GM19238 (cell line): ENCODE measurements at regions not wholly inside any gene's neighbourhood (a gene's known extent, or its start where the extent isn't known, plus 50 kb on each side); places are given as distances from the start of the nearest gene placed in this dataset.

ENCODE experiments used
- DNase-seq: peaks from one replicate; pipeline ENCODE4 v3.0.0; 2011; ENCODE audit warnings: low spot score; ENCODE audit not compliant: insufficient read length

DNA sequence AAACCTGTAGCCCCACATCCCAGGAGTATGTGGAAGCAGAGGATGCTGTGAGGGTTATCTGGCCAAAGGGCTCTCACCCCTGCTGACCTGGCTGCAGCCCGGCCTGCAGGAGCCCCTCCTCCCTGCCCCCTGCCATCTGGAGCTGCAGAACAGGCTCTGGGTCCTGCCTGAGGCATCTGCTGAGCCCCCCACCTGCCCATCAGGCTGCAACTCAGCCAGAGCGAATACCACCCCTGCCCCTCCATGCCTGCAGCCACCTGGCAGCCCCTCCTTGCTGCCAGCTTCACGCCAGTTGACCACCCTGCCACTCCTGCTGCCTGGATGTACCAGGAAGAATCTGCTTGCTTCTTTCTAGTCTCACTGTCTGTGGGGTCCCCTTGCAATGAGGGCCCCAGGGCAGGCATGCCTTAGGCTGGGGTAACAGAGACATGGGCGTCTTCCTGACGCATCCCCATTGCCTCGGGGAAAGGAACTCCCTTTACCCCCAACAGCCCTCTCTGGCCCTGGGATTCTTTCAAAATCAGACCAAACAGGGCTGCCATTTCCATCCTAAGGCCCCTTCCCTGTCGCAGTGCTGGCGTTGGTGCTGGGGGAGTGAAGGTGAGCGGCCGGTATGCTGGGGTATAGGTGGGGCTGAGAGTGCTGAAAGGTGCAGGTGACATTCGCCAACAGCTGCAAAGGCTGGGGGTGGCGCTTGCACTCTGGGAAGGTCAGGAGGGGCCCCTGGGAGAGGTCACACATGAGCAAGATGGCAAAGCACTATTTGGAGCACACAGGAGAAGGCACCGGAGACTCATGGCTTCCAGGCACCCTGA lies 1334.6 kb downstream of the TBC1D22A start:
- DNase-seq = no peak

DNA sequence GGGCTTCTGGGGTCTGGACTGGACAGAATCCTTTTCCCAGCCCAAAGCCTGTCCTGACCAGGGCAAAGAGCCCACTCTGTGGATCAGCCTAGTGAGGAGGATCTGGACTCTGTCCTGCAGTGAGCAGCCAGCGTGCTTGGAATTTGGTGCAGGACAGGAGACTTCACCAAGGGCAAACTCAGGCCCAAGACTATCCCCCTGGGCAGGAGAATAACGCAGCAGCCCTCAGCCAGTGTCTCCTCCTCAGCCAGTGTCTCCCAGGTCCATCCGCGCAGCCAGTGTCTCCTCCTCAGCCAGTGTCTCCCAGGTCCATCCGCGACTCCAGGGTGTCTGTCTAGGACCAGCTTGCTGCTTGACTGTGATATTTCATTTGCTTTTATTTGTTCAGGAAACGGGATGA lies 1334.0 kb downstream of the TBC1D22A start:
- DNase-seq = no peak

DNA sequence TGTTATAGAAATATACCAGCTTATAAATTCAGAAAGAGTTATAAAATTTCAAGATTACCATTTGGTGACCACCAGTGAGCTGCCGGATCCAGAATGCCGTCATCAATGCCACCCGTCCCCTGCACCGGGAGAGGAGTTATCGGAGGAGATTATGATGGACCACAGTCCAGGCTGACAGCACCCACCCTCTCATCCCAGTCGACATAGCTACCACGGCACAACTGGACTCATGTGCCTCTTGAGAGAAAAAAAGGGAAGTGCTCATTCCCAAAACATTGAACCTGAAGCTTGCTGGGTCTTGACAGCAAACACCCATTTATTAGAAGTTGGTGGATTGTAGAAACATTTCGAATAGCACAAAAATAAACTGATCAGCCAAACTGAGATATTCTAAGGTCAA lies 1331.5 kb downstream of the TBC1D22A start:
- DNase-seq = no peak

DNA sequence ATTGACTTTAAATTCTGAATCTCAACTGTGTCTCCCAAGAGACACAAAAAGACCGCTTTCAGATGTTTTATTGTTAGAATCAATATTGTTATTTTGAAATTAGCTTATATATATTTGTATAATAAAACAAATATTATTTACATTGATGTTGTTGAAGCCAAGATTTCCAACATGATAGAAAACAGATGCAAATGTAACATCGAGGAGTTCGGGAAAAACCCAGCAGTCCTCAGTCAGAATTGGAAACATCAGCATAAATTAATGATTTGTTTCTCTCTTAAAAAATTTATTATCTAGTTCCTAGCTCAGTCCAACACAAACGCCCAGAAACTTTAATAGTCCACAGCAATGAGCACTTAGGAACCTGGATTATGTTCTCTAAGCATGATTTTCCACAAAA lies 1330.4 kb downstream of the TBC1D22A start:
- DNase-seq = no peak

DNA sequence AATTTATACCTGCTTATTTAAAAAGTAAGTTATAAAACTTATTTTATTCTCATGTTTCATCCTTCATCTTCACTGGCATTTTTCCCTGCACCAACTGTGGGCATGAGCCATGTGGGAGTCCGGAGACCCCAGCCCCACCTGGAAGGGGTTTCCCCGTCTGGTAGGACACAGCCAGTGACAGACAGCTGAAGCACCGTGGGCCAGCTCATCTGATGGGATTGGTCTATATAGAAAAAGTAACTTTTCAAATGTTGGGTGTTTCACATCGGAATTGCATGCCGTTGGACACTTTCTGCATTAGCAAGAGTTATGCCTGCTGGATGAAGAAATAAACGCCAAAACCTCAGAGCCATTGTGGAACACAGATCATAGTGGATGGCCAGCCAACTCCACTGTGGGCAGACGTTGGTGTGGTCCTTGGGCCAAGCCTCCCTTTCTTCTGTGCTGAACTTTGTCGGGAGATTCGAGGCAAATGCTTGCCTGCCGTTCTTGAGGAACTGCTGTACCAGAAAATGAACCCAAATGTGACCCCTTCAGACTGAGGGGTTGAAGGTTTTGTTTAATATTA lies 1329.3 kb downstream of the TBC1D22A start:
- DNase-seq = no peak

DNA sequence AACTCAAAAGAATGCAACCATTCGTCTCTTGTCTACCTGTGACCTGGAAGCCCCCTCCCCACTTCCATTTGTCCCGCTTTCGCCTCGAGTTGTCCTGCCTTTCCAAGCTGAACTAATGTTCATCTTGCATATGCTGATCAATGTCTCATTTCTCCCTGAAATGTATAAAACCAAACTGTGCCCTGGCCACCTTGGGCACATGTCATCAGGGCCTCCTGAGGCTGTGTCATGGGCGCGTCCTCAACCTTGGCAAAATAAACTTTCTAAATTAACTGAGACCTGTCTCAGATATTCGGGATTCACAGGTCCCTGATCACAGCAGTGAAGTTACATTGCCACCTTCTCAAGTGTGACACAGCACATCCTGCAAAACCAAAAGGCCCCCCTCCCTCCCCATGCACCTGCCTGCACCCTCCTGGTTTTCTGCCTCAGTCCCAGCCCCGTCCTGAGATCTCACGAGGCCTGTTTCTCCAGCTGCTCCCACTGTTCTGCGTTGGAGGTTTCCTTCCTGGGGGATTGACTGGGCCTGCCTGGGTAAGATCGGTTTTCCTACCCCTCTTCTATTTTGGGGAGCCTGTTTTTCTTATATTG lies 1328.7 kb downstream of the TBC1D22A start:
- no peak for DNase-seq

DNA sequence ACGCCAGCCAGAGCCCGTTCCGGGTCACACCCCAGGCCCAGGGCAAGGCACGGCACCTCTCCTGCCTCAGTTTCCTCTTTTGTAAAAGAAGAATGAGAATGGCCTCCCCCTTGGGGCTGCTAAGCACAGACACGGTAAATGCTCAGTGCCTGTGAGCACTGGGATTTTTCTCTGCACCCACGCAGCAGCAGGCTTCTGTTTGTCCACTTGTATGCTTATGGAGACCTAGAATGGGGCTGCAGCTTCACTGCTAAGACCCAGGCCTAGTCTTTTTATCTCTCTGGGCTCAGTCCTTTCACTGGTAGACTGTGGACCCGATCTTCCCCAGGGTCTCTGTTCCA lies 1327.9 kb downstream of the TBC1D22A start:
- no peak for DNase-seq

DNA sequence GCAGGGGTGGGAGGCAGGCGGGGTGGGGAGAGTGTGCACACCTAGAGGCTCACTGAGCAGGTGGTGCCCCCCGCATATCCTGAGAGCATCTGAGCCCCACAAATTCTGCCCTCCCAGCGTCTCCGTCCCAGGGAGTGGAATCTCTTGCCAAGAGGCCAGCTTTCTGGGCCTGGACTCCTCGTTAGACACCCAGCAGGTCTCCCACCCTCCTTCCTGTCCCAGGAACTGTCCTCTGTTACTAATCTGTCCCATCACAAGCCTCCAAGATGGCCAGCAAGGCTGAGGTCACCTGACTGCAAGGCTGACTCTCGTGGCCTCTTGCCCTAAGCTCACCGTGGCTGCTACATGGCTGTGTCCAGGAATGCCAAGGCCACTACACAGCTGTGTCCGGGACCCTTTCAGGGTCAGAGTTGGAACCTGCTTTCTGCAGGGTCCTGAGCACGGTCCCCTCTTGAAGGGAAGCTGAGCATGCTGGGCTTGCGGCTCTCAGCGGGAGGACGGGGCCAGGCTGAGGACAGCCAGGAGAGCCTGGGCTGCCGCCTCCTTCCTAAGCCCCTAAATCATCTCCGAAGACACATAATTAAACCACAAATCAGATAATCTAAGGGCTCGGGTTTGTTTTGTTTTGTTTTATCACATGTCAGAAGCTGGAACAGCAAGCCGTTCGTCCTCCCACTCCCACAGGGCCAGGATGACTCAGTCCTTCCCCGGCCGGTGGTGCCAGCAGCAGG lies 1327.3 kb downstream of the TBC1D22A start:
- no peak for DNase-seq

DNA sequence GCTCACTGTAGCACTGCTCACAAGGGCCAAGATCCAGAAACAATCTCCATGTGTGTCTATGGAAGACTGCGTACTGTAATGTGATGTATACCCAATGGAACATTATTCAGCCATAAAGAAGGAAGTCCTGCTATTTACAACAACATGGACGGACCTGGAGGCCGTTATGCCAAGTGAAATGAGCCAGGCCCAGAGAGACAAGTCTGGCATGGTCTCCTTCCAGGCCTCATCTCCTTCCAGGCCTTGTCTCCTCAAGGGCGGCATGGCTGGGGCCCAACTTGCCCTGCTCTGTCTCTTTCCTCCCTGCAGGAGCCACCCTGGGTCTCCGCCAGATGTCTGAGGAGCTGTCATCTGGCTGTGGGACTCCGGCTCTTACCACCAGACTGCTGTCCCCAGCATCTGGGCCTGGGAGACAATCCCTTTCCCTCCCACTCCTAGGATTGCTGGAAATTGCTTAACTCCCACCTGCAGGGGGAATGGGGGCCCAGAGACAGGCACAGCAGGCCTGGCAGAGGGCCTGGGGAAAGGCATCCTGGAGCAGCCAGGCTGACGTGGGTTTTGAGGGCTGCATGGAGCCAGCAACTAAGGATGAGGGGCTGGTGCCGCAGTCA lies 1326.6 kb downstream of the TBC1D22A start:
- no peak for DNase-seq

DNA sequence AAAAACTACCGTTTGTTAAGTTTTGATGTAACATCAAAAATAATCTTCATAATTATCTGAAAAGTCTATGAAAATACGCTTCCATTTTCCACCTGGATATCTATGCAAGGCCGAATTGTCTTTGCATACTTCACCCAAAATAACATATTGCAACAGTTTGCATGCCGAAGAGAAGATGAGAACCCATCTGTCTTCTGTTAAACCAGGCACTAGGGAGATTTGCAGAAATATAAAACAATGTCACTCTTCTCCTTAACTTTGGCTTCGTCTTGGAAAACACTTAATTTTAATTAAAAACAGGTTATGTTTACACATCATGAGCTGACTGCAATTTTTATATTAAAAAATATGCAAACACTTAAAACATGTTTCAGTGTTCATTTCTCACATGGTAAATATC lies 1325.8 kb downstream of the TBC1D22A start:
- DNase-seq = no peak

DNA sequence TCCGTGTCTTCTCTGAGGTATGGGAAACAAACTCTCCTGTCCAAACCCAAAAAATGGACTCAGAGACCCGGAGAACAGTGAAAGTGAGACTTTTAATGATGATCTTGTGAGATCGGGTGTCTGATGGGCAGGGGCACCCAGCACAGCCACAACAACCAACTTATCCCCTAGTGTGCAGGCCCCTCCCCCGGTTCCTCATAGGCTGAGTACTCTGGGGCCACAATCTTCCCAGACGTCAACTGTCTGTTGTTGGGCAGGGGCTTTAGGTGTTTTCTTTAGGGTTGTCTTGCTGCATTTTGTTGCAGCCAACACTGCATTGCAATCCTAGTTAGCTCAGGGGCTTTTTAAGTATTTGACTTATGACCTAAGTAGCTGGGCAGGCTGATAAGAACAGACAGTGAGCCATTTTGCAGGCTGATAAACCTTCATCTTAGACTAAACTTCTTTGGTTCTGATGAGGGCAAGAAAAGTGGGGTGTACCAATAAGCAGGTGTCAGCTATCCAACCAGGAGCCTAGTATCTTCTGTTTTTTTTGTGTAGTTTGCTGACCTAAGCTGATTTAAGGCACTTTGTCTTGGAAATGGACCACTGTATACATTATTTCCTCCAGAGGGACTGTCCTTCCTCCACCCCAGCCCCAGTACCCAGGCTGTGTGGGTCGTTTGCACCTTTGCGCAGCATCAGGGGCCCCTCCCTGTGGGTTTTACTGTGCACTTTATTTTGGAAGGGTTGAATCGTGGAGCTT lies 1323.6 kb downstream of the TBC1D22A start:
- no peak for DNase-seq

DNA sequence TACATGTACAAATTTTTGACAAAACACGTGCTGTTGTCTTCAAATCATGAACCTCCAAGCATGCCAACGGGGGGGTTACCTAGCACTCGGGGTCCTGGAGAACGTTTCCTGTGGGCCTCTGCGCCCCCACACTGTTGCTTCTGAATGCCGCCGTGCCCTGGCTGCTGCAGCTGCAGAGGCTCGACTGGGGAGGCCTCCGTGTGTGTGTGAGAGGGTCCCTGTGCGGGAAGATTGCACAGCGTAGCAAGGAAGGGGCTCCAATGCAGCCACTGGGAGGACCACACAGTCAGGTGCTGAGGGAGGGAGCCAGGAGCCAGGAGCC lies 1322.2 kb downstream of the TBC1D22A start:
- no peak for DNase-seq

DNA sequence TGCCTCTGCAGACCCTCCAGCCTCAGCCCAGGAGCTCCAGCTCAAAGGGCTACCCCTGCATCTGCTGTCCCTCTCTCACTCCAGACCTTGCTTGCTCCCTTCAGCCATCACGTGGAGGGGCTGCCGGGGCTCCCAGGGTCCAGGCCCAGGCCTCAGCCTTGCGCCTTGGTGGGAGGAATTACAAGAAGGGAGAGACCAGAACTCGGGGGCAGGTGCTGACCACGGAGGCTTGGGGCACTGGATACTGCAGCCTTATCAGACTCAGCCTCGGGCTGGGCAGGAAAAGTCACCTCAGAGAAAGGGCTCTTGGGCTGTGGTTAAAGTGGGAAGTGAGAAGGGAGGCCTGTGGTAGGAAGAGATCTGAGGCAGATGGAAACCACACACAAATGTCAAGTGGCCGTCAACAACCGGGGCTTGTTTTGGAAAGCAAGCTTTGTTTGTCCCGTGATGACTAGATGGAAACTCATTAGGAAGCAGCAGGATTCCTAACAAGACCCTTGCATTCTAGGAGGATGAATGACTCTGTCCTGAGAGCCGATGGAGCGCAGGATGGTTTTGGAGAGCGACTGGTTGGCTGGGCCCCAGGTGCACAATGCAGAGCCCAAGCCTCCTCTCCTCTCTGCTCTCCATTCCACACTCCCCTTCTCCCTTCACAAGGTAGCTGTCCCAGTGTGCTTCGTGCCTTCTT lies 1321.7 kb downstream of the TBC1D22A start:
- DNase-seq = peak; percentile 53

DNA sequence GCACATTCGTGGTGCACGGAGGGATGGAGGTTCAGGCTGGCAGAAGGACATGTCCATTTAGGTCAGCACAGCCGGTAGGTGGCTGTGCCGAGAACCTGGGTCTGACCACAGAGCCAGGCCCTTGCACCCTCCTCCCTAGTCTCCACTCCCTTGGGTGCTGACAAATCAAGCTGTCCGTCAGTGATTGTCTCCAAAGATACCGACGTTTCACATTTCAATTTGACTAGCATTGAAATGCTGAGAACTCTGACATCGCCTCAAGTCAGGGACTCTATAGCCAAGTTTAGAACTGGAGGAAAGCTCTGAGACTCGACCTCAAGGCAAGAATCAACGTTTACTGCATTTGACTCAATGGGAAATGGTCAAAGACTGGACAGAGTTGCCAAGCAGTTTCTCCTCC lies 1321.1 kb downstream of the TBC1D22A start:
- DNase-seq = no peak

DNA sequence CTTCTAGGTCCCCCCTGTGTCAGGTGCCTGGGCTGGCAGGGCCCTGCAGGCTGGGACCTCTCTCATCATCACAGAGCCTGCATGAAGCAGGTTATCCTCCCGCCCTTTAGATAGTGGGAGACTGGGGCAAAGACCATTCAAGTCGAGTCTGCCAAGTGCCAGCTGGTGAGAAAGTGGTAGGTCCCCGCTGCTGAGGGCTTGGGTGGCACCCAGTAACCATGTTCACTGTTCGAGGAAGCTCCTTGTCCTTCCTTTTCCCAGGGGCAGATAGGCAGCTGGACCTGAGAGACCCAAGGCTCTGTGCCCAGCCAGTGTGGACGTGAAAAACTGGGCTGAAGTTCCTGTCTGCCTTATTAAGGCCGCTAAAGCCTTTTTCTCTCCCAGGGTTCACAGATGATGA lies 1319.8 kb downstream of the TBC1D22A start:
- no peak for DNase-seq

DNA sequence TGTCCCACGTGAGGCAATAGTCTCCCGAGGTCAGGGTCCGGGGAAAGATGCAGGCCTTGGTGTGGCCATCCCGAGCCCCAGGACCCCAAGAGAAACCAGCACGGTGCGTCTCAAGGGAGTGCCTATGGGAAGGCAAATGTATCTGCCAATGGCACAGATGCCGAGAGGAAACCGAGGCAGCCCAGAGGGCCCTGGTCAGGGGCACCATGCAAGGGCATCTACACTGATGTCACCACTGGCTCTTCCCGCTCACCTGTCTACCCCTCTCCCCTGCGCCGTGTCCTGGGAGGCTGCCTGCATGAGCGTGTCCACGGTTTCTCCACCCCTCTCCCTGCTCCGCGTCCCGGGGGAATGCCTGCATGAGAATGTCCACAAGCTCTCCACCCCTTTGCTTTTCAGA lies 1318.8 kb downstream of the TBC1D22A start:
- DNase-seq = no peak

DNA sequence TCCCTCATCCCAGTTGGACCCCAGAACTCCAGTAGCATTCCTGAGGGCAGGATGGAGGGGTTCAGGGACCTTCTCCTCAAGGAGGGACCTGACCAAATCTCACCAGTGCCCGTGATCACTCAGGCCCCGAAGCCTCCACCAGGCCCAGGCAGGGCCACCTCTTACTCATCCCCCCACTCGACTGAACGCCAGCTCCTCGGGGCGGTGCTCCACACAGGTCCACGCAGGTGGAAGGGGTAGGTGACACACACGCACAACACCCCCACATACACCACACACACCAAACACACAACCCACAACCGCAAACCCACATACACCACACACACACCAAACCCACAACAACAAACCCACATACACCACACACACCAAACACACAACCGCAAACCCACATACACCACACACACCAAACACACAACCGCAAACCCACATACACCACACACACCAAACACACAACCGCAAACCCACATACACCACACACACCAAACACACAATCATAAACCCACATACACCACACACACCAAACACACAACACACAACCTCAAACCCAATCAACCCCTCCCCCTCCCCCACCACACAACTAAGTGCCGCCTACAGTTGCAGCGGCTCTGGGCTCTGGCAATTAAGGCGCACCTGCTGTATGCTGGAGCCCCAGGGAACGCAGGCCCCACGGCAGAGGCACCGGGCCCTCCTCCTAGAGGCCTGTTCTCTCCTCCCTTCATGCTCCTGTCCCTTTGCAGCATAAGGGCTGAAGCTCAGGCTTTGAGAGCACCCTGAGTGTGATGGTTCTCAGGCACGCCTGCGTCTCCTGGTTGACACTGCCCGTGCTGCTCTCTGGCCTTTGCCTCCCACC lies 1318.1 kb downstream of the TBC1D22A start:
- DNase-seq = no peak

DNA sequence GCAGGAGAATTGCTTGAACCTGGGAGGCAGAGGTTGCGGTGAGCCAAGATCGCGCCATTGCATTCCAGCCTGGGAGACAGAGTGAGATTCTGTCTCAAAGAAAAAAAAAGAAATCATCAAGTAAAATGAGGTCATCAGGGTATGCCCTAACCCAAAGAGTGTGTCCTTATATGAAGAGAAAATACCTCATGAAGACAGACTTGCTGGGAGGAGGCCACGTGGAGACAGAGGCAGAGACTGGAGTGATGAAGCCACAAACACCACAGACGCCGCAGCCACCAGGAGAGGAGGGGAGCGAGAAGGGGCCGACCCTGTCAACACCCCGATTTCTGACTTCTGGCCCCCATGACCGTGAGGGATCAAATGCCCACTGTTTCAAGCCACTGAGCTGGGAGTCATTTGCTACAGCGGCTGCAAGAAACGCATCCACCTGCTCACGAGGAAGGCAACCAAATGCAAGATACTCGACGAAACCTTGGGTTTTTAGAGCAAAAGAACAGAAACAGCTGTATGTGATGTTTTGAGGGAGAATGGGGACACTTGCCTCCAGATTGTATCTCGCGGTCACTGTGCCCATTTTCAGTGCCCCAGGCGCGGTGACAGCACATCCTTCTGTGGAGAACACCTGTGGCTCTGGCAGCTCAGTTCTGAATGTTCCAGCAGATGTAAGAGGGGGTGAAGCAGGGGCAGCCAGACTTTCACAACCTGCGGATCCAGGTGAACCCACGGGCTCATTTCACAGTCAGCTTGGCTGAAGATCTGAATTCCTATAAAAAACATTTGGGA lies 1317.2 kb downstream of the TBC1D22A start:
- no peak for DNase-seq

DNA sequence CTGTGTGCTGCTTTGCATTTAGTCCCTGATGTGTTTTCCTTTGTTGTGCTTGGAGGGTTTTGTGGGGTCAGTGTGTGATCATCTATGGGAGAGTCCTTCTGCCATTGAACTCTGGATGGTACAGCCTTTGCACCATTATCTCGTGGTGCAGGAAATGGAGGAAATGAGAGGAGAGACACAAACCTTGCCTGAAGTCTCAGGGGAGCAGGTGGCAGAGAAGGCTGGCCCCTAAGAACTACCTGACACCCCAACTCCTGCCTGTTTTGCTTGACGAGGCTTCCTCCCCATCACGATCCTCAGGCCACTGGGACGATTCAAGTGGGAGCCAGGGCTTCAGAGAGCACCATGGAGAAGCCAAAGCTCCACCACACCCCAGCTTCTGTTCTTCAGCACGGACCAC lies 1316.4 kb downstream of the TBC1D22A start:
- no peak for DNase-seq
